HG03135 (cell line): ENCODE measurements at regions not wholly inside any gene's neighbourhood (a gene's known extent, or its start where the extent isn't known, plus 50 kb on each side); places are given as distances from the start of the nearest gene placed in this dataset.
"Not testable (repeated sequence)": the region's sequence is repeated elsewhere in the genome, so short reads cannot be mapped to it uniquely, and the experiment has no call there.

Experiments used
- ATAC-seq: cut with Tn5 transposase; IDR thresholded peaks from one replicate; pipeline ENCODE4 v1.9.1; 2021; ENCODE audit warnings: mild to moderate bottlenecking, moderate library complexity; ENCODE audit not compliant: unreplicated experiment

DNA sequence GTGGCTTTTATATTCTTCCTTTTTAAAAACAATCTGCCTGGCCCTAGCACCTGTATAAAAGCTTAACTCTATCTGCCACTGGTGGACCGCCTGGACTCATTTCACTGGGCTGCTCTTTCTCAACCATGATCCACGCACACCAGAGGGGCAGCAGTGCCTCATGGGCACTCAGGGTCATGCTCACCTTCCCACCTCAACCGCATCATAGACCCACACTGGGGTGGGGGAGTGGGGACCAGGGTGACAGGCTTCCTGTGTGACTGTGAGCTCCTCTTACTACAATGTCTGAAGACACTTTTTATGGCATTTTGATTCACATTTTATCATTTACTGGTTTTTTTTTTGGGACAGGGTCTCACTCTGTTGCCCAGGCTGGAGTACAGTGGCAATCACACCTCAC is 4038.8 kb upstream of the TPTE start:
- ATAC-seq = not testable (repeated sequence)

DNA sequence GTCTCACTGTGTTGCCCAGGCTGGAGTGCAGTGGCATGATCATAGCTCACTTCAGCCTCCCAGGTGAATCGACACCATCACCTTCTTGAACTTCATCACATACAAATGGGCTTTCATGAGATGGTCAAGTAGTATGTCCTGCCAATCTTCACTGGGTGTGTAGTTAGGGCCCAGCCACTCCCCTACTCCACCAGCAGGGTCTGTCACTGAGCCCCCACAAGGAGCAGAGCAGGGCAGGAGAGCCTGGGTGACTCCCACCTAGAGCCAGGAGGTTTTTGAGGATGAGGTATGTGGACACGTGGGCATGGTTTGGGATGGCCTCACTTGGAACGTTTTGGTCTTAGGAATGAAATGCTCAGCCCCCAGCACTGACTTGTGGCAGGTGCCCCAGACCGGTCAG is 4037.7 kb upstream of the TPTE start:
- not testable (repeated sequence) for ATAC-seq

DNA sequence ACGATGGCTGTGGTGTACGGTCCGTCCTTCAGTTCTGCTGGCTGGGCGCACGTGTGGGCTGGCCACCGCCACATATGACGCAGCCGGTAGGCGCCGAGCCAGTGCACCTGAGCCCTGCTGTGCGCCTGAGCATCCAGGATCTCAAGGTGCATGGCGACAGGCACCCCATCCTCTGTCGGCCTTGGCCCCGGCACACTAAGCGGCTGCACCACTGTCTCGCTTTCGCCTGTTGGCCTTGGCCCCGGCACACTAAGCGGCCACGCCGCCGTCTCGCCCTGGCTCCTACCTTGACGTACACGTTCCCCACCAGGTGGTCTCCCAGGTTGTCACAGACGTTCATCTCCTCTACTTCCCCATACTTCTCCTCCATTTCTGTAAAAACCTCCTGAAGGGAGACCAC is 4034.6 kb upstream of the TPTE start:
- ATAC-seq = not testable (repeated sequence)

DNA sequence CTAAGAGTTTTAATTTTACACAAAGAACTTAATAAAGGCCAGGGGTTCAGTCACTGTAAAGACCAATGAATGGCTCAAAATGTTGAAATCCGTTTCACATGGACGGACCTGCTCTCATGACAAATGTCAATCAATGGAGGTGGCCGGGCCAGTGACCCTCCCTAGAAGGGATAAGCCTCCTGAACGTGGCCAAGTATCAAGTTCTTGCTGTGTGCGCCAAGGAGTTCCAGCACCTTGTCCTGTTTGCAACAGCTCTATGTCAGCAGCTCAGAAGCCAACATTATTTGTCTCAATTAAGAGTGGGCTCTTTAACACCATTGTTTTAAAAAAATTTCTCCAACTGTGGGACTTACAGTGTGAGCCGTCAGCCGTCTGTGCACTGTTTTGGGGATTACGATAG is 4028.7 kb upstream of the TPTE start:
- not testable (repeated sequence) for ATAC-seq

DNA sequence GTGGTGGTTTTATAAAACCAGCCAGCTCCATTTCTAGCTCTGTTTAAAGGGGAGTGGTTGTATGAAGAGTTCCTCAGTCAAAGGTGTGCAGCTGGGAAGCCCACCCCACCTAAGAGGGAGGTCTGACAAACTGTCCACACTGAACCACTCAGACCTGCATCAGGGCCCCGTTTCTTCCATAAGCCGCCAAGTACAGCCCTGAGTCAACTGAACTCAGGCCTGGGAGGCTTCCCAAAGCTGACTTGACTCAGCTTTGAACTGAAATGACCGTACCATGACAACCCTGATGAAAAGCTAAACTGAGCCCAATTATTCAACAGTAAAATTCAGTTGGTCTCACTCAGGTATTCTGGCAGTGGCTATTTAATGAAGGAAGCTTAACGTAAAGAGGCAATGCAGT is 4027.4 kb upstream of the TPTE start:
- ATAC-seq = not testable (repeated sequence)

DNA sequence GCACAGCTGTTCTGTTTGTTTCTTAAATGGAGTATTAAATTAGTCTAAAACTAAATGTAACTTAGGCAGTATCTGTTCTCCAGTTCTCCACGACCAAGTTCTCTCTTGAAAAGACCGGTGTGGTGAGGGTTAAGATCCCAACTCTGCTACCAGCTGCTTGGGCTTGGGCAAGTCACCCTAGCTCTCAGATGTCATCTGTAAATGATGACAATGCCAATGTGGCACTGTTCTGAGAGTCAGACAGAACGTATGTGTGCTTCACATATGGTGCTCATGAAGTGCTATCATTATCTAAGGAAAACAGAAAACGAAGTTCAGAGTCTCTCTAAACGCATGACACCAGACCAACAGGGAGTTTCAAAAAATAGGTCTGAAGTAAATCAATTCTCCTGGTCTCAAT is 4025.0 kb upstream of the TPTE start:
- ATAC-seq = not testable (repeated sequence)

DNA sequence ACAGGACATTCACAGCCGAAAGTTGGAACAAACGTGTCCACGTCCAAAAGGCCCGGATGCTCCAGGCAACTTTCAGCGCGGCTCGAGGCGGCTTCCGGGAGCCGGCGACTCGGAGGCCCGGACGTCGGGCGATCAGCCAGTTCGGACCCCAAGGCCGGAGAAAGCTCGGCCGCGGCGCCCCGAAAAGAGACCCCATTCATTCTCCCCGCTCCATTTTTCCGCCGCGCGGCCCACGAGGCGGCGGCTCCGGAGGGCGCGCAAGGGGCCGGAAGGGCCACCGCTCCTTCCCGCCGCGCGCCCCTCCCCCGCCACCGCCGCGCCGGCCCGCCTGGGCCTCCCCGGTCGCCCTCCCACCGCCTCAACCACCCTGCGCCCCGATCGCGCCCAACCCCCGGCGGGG is 4022.7 kb upstream of the TPTE start:
- peak; percentile 27 for ATAC-seq

DNA sequence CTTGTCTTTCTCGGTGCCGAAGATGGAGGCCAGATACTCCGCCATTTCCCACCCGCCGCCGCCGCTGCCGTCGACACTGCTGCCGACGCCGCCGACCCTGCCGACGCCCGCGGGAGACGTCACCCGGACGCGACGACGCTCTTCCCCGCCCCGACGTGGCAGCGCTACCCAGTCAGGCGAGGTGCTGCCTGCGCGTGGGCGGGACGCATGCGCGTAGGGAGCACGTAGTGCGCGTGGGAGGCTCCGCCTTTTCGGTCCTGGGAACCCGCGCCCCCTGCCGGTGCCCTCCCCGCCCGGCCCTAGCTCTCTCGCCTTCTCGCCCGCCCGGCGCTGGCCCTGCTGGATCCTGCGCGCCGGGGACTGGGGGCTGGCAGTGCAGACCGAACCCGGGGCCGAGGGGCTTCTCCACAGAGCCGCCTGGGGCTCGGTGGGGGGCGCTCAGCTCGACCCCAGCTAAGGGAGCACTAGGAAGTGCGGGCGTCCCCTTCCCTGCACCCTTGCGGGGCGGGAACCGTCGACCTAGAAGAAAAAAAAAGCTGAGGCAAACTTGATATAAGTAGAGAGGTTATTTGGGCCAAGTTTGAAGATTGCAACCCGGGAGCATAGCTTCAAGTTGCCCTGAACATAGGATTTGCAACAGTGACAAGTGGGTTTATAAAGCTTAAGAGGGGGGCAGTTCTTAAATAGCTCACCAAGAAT is 4022.1 kb upstream of the TPTE start:
- peak; percentile 80 for ATAC-seq

DNA sequence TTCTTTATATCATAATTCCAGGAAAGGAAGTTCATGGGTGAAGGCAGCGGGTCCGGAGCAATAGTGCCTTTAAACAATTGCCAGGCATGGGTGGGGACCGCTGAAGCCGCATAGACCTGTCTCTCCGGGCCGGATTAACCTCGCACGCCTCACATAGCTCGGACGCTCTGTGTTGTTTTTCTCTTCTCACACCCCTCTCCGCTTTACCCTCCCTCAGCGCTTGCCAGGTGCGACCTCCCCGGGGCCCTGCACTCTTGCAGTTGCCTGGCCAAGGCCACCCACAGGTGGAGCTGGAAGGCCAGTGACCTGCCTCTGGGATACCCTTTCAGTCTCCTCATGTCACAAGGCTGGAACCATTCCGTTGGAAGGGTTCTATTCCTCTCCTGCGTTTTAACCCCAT is 4021.5 kb upstream of the TPTE start:
- not testable (repeated sequence) for ATAC-seq

DNA sequence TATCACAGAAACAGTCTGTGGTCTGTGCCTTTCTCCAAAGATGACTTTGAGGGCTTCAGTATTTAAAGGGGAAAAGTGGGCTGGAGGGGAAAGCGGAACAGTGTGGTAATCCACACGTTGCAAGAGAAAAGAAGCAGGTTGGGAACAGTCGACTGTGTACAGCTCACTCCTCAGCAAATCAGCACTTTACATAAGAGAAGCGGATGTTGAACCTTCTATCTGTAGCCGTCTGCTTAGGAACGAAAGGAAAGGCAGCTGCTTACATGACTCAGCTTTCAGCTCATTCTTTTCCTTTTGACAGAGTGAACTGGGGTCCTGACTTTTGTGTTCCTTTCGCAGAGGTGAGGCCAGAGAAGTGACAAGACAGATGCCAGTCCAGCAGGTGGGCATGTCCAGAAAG is 4020.7 kb upstream of the TPTE start:
- not testable (repeated sequence) for ATAC-seq

DNA sequence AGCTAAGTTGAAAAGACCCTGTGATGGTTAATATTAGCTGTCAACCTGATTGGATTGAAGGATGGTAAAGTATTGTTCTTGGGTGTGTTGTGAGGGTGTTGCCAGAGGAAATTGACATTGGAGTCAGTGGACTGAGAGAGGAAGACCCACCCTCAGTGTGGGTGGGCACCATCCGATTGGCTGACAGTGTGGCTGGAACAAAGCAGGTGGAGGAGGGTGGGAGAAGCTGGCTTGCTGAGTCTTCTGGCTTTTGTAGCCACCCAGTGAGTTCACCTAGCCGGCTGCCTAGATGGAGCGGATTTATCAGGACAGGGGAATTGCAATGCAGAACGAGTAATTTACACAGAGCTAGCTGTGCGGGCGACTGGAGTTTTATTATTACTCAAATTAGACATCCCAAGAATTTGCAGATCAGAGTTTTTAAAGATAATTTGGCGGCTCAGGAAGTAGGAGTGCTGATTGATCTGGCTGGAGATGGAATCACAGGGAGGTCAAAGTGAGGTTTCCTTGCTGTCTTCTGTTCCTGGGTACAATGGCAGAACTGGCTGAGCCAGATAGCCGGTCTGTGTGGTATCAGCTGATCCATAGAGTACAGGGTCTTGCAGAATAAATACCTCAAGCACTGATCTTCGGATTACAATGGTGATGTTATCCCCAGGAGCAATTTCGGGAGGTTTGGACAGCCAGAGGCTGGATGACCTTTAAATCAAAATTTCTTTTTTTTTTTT is 4015.1 kb upstream of the TPTE start:
- ATAC-seq = not testable (repeated sequence)

DNA sequence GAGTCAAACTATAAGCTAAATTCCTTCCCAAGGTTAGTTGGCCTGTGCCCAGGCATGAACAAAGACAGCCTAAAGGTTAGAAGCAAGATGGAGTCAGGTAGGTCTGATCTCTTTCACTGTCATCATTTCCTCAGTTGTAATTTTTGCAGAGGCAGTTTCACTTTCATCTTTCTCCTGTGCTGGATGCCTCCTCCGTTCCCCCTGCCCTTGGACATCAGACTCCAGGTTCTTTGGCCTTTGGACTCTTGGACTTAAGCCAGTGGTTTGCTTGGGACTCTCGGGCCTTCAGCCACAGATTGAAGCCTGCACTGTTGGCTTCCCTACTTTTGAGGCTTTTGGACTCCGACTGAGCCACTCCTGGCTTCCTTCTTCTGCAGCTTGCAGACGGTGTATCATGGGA is 4013.8 kb upstream of the TPTE start:
- not testable (repeated sequence) for ATAC-seq

DNA sequence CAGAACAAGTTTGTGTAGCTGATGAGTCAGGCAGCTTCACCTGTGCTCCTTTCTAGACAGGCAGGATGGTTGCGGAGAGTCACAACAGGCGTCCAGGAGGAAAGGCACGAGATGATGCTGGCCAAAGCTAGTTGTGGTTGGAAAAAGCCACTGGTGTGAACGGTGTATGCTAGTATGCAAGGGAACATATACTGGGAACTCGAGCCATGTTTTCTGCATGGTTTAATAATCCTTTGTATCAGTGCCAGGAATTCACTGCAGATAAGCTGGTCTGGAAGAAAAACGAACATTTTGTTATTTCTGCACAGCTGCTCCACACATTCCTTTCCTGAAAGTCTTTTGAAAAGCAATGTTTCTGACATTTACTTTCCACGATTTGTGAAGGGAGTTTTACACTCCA is 3999.6 kb upstream of the TPTE start:
- not testable (repeated sequence) for ATAC-seq

DNA sequence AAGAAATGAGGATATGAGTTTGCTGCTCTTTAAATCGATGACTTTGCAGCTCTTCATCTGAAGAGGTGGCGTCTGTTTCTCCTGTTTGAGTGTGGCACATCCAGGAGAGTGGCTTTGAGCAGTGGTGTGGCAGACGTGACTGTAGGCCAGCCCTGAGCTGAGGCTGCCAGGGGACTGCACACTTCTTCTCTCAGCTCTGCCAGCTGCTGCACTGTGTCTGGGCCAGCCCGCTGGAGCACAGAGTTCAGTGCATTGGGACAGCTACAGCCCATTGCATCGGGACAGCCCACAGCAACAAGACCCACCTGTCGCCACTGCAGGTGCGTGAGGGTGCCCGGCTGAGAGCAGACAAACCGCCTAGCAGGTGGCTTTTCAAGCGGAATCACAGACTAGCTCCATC is 3995.2 kb upstream of the TPTE start:
- not testable (repeated sequence) for ATAC-seq

DNA sequence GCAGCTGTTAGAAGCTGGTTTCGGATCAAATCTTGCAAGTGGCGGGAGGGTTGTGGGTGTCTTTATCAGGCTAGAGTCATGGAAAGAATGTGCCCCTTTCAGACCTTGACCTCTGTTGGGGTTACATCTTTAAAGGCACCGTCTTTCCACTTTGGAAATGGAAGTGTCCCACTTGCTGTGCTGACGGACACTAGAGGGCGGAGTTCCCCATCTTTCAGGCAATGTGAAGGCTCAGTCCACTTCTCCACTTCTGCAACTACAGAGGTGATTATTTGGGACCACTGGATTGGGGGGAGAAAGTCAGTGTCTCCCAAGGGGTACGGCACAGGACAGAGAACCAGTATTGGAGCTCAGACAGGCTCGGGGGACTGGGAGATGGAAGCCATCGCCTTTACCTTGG is 3990.7 kb upstream of the TPTE start:
- ATAC-seq = not testable (repeated sequence)

DNA sequence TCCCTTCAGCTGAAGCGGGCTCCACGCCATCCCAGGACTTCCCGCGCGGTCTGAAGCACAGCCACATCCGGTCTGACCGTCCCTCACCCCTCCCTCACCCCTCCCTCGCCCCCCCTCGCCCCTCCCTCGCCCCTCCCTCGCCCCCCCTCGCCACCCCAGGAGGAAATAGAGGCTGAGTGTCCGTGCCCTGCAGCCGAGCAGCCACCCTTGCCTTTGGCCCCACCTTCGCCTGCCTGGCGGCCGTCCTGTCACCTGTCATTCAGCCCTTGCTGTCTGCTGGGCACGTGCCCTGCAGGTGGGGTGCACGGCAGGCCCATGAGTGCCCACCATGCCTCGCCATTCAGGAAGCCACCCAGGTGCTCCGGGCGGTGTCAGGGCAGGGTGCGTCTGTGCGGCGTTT is 3988.1 kb upstream of the TPTE start:
- not testable (repeated sequence) for ATAC-seq

DNA sequence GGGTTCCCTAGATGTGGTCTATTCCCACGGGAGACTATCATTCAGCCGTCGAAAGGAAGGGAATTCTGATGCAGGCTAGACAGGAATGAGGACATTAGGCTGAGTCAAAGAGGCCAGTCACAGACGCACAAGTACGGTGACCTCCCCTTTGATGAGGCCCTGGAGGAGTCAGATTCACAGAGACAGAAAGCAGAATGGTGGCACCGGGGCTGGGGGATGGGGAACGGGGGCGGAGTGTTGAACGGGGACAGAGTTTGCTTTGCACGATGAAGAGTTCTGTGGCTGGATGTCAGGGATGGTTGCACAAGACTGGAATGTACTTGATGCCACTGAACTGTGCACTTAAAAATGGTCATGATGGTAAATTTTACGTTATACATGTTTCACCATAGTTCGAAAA is 3983.1 kb upstream of the TPTE start:
- not testable (repeated sequence) for ATAC-seq

DNA sequence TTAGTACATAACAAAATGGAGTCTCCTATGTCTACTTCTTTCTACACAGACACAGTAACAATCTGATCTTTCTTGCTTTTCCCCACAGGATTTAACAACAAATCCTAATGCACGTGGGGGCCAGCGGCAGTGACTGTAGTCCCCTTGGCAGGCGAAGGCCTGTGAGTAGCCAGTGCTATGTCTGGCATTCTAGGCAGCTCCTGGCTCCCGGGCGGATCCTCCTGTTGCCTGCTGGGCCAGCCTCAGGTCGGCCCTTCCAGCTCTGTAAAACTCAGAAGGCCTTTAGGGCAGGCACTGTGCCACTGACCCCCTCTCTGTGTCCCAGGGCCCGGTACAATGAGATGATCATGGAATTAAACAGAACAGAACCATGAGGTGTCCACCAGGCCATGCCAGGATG is 3981.7 kb upstream of the TPTE start:
- ATAC-seq = not testable (repeated sequence)

DNA sequence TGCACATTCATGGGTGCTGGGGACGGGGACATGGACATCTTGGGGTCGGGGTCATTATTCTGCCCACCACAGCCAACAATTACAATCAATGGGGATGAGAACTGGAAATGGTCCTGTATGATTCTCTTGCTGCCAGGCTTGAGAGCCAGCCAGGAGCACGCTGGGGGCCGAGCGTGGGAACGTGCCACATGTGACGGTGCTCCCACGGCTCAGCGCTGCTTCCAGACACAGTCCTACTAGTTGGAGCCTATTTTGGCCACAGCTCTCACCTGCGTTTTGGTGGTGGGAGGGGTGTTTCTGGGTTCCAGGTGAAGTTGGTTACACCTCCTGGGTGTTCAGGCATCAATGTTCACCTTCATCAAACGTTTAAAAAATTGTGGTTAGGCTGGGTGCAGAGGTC is 3980.3 kb upstream of the TPTE start:
- not testable (repeated sequence) for ATAC-seq

DNA sequence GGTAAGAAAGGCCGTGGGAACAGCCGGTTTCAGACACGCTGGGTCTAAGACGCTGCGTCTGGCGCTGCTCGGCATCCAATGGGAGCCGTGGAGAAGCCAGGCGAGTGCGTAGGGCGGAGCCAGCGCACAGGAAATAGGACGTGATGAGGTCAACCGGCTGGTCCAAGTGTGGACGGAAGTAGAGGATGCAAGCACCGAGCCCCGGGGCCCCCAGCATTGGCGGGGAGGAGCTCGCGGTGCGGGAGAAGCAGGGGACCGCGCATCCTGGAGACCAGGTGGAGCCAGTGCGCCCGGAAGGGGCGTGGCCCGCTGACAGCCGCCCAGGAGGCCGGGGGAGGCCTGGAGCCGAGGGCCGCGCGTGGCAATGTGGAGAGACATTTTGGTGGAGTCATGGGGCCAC is 3976.1 kb upstream of the TPTE start:
- not testable (repeated sequence) for ATAC-seq

DNA sequence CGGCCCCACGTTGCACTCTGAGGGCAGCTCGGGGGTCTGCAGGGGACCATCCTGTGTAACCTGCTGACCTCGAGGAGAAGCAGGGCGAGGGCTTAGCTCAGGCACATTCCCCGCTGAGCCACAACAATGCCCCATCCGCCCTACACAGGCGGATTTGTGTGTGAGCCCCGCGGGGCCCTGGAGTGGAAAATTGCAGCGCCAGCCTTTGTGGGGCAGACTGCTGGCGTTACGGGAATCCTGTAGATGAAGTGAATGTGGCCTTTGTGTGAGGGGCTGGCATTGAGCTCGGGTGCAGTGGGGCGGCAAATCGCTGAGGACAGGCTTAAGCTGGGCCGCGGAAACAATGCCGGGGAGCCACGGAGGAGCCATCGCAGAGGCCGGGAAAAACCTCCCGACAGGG is 3970.3 kb upstream of the TPTE start:
- ATAC-seq = not testable (repeated sequence)
